NT2/D1 (cell line): ENCODE measurements at regions not wholly inside any gene's neighbourhood (a gene's known extent, or its start where the extent isn't known, plus 50 kb on each side); places are given as distances from the start of the nearest gene placed in this dataset.

Experiments
- SUZ12 ChIP-seq: IDR thresholded peaks from 2 replicates; pipeline ENCODE4 v1.6.1; 2011; ENCODE audit not compliant: insufficient read length, insufficient read depth; ENCODE audit errors: extremely low read depth
- YY1 ChIP-seq: IDR thresholded peaks from 2 replicates; pipeline ENCODE4 v1.6.1; 2011; ENCODE audit not compliant: insufficient read length, insufficient read depth

GRCh38 chr14:42624980-42625761 lies 1018.5 kb downstream of the LRFN5 start:
- TF ChIP-seq YY1: no peak
- TF ChIP-seq SUZ12: no peak
